A549 (cell line): ENCODE measurements at regions not wholly inside any gene's neighbourhood (a gene's known extent, or its start where the extent isn't known, plus 50 kb on each side); places are given as distances from the start of the nearest gene placed in this dataset.

Experiments used
- HDAC2 ChIP-seq: fragments of 200-600 bp; sonication (generic); IDR thresholded peaks from 2 replicates; pipeline ENCODE4 v1.6.1; 2016
- MAFK ChIP-seq: fragments of 450-650 bp; IDR thresholded peaks from 2 replicates; pipeline ENCODE4 v1.6.1; 2014; ENCODE audit not compliant: partially characterized antibody
- POLR2A ChIP-seq: IDR thresholded peaks from 2 replicates; pipeline ENCODE4 v1.6.1; 2012; ENCODE audit warnings: mild to moderate bottlenecking, low read length

DNA sequence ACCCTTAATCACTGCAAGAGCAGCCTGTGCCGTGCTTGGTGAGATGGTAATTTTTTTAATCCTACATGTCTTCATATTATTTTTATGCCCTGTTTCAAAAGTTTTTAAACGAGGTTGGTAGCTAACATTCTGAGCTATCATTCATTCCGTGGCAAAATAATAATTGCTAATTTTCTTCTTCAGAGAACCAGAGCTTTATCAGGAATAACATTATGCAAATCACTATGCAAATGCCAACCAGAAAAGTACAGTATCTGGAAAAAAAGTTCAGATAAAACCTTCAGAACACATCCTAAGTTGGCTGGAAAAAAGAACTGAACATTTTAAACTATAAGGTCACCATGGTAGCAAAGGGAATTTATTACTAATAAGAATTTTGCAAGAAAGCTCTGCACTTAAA lies 165.1 kb upstream of the NABP1 start:
- TF ChIP-seq MAFK (no peak), HDAC2 (no peak), POLR2A (no peak)
